ENCODE measurements at regions not wholly inside any gene's neighbourhood (a gene's known extent, or its start where the extent isn't known, plus 50 kb on each side); places are given as distances from the start of the nearest gene placed in this dataset.

DNA sequence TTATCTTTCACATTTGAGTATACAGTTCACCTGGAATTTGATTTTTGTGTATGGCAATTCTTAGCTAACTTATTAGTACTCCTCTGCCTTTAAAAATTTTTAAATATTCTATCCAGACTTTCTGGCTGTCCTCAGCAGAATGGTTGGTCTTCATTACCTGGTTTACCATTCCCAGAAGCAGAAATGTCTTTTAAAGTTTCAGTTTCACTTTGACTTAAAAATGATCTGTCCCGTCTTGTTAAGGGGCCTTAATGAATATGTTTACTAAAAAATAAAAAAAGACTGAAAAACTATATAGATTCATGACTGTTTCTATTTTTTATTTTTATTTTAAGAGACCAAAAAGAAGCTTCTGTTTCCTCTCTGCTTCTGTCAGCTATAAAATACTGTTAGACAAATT, 70.5 kb upstream of the TNRC6B start:
- Histone ChIP-seq H4K20me1 (ENCODE audit: insufficient read depth) (no peaks in the 10 kb centered on the region), H3K36me3 (ENCODE audit: control insufficient read depth in 1 of 2, insufficient read depth in 2 of 2, low read length in 2 of 2) (no peaks in the 10 kb centered on the region), H3K4me3 (replicated peaks in 1 of 2; ENCODE audit: low read depth in 1 of 2, low read length in 2 of 2) (no peak overlapping the region), H2AFZ (ENCODE audit: low read depth, low read length, poor library complexity, severe bottlenecking) (no peak overlapping the region), H3K4me1 (ENCODE audit: control insufficient read depth in 1 of 2, insufficient read depth in 2 of 2, low read length in 2 of 2) (no peaks in the 10 kb centered on the region), H3K79me2 (ENCODE audit: insufficient read depth, low read length) (no peaks in the 10 kb centered on the region), H3K9me2 (ENCODE audit: insufficient read depth) (no peaks in the 10 kb centered on the region; the same call in 1 of the 2 replicates), H3K9ac (ENCODE audit: low read length) (no peak overlapping the region), H3K9me3 (ENCODE audit: control insufficient read depth in 1 of 2, insufficient read depth in 1 of 2, low read depth in 1 of 2, low read length in 2 of 2) (no peaks in the 10 kb centered on the region), H3K27ac (ENCODE audit: low read depth, low read length) (no peak overlapping the region), H3K4me2 (ENCODE audit: low read length) (no peak overlapping the region), H3K27me3 (ENCODE audit: insufficient read depth, low read length) (no peaks in the 10 kb centered on the region)
- DNase-seq (ENCODE audit: low read depth, low spot score), result no peak
- TF ChIP-seq POLR2AphosphoS5 (IDR thresholded peaks at IDR 0.05; ENCODE audit: low read depth, low read length) (no peak), SIN3A (IDR thresholded peaks at IDR 0.05; ENCODE audit: low read depth) (no peak), EZH2 (IDR thresholded peaks at IDR 0.05) (no peak), ZFX (IDR thresholded peaks at IDR 0.05) (no peak), ZNF274 (IDR thresholded peaks at IDR 0.05; ENCODE audit: low read depth, low read length) (no peak)
- TF ChIP-seq, protein P1, sequence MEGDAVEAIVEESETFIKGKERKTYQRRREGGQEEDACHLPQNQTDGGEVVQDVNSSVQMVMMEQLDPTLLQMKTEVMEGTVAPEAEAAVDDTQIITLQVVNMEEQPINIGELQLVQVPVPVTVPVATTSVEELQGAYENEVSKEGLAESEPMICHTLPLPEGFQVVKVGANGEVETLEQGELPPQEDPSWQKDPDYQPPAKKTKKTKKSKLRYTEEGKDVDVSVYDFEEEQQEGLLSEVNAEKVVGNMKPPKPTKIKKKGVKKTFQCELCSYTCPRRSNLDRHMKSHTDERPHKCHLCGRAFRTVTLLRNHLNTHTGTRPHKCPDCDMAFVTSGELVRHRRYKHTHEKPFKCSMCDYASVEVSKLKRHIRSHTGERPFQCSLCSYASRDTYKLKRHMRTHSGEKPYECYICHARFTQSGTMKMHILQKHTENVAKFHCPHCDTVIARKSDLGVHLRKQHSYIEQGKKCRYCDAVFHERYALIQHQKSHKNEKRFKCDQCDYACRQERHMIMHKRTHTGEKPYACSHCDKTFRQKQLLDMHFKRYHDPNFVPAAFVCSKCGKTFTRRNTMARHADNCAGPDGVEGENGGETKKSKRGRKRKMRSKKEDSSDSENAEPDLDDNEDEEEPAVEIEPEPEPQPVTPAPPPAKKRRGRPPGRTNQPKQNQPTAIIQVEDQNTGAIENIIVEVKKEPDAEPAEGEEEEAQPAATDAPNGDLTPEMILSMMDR (IDR thresholded peaks at IDR 0.05 in 2 of 3, conservative IDR thresholded peaks at IDR 0.05 in 1 of 3; ENCODE audit: borderline replicate concordance in 1 of 3, insufficient read depth in 1 of 3, low read depth in 2 of 3, low read length in 2 of 3), result no peak
- TF ChIP-seq, protein P2, sequence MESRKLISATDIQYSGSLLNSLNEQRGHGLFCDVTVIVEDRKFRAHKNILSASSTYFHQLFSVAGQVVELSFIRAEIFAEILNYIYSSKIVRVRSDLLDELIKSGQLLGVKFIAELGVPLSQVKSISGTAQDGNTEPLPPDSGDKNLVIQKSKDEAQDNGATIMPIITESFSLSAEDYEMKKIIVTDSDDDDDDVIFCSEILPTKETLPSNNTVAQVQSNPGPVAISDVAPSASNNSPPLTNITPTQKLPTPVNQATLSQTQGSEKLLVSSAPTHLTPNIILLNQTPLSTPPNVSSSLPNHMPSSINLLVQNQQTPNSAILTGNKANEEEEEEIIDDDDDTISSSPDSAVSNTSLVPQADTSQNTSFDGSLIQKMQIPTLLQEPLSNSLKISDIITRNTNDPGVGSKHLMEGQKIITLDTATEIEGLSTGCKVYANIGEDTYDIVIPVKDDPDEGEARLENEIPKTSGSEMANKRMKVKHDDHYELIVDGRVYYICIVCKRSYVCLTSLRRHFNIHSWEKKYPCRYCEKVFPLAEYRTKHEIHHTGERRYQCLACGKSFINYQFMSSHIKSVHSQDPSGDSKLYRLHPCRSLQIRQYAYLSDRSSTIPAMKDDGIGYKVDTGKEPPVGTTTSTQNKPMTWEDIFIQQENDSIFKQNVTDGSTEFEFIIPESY (IDR thresholded peaks at IDR 0.05; ENCODE audit: extremely low read depth, insufficient replicate concordance, low read length), result no peak
- intact Hi-C loops (cut with micrococcal nuclease), result no loop called here
- ATAC-seq, result no peak
- ChIA-PET RAD21 (ENCODE audit: low non-redundant PET in 1 of 2, low total read pairs in 2 of 2, uncharacterized antibody in 2 of 2, unreplicated experiment in 2 of 2) (no interaction called here), CTCF (no interaction called here), POLR2A (interaction anchor here (0.7 kb wide), 1 partner anchor 70 kb away, joined by 3 read pairs; the partner anchor contains the start of gene TNRC6B)
- BruUV-seq (replicated peaks), result no TSS peak
